PC-9 (cell line): ENCODE measurements at regions not wholly inside any gene's neighbourhood (a gene's known extent, or its start where the extent isn't known, plus 50 kb on each side); places are given as distances from the start of the nearest gene placed in this dataset.

Experiments
- EZH2 ChIP-seq: fragments of 200-600 bp; sonication (generic); IDR thresholded peaks from 2 replicates; pipeline ENCODE4 v1.8.0; 2017; ENCODE audit warnings: antibody characterized with exemption, low read depth
- TF ChIP-seq, protein P1 (sequence below): fragments of 200-600 bp; sonication (generic); conservative IDR thresholded peaks from 2 replicates; pipeline ENCODE4 v1.6.1; 2017; ENCODE audit warnings: mixed run types, antibody characterized with exemption, mild to moderate bottlenecking, moderate library complexity

DNA sequence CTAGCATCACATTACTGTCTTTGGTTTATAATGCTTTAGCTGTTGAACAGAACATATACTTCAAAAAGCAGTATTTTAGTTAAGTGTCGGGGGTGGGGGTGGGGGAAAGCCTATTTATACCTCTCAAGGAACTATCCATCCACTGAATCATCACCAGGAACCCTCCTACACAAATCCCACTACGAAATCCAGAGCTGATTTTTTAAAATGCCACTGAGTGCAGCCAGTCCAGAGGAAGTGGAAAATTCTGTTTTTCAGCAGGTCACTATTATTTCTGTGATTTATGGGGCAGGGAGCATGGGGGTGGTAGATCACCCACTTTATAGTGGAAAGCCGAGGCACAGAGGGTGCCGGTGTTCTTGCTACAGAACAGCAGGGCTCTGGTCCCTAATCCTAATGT lies 284.1 kb downstream of the SOX9 start:
- TF ChIP-seq, protein P1, sequence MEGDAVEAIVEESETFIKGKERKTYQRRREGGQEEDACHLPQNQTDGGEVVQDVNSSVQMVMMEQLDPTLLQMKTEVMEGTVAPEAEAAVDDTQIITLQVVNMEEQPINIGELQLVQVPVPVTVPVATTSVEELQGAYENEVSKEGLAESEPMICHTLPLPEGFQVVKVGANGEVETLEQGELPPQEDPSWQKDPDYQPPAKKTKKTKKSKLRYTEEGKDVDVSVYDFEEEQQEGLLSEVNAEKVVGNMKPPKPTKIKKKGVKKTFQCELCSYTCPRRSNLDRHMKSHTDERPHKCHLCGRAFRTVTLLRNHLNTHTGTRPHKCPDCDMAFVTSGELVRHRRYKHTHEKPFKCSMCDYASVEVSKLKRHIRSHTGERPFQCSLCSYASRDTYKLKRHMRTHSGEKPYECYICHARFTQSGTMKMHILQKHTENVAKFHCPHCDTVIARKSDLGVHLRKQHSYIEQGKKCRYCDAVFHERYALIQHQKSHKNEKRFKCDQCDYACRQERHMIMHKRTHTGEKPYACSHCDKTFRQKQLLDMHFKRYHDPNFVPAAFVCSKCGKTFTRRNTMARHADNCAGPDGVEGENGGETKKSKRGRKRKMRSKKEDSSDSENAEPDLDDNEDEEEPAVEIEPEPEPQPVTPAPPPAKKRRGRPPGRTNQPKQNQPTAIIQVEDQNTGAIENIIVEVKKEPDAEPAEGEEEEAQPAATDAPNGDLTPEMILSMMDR: no peak
- no peak for TF ChIP-seq EZH2
